Adrenal gland (tissue), 5 donors: ENCODE measurements at regions not wholly inside any gene's neighbourhood (a gene's known extent, or its start where the extent isn't known, plus 50 kb on each side); places are given as distances from the start of the nearest gene placed in this dataset.

Source experiments
- CTCF ChIP-seq, 6 experiments: fragments of 450-650 bp in 4 of 6; fragments of 200-600 bp in 2 of 6; sonication (generic) in 1 of 6; IDR thresholded peaks; 1 replicate in 5 of 6; 2 replicates in 1 of 6; pipeline versions ENCODE4 v1.5.1 to v1.8.0; 2016 to 2021; ENCODE audit warnings: antibody characterized with exemption in 6 of 6, mild to moderate bottlenecking in 2 of 6, moderate library complexity in 1 of 6
- POLR2A ChIP-seq, 2 donors: fragments of 450-650 bp; IDR thresholded peaks; one replicate each; pipeline ENCODE4 v1.6.1; 2017; ENCODE audit warnings: antibody characterized with exemption in 2 of 2, mild to moderate bottlenecking in 2 of 2, moderate library complexity in 1 of 2
- donor health status: DM: no; HTN: no; CAD: no.

- TF ChIP-seq CTCF (IDR thresholded peaks at IDR 0.05) = no peak
- TF ChIP-seq POLR2A (IDR thresholded peaks at IDR 0.05) = no peak
These were observed 238.3 kb downstream of the MEF2C start for GRCh38 chr5:88644676-88645075.
